ENCODE measurements at regions not wholly inside any gene's neighbourhood (a gene's known extent, or its start where the extent isn't known, plus 50 kb on each side); places are given as distances from the start of the nearest gene placed in this dataset.

- TF ChIP-seq CHD4 (IDR thresholded peaks at IDR 0.05; ENCODE audit: borderline replicate concordance), result no peak
- TF ChIP-seq CTCF (IDR thresholded peaks at IDR 0.05), result no peak
- no peak for TF ChIP-seq REST (IDR thresholded peaks at IDR 0.05)
- TF ChIP-seq MYC (IDR thresholded peaks at IDR 0.05; ENCODE audit: borderline replicate concordance, low read length), result no peak
- TF ChIP-seq SMC3 (IDR thresholded peaks at IDR 0.05), result no peak
- TF ChIP-seq USF2 (IDR thresholded peaks at IDR 0.05), result no peak
- no peak for TF ChIP-seq POLR2A (IDR thresholded peaks at IDR 0.05; ENCODE audit: low read length)
- TF ChIP-seq CHD2 (IDR thresholded peaks at IDR 0.05; ENCODE audit: low read length, partially characterized antibody), result no peak
- no peak for TF ChIP-seq RNF2 (IDR thresholded peaks at IDR 0.05; ENCODE audit: borderline replicate concordance, low read depth)
- TF ChIP-seq CBX8 (IDR thresholded peaks at IDR 0.05), result no peak
- TF ChIP-seq ELK1 (IDR thresholded peaks at IDR 0.05; ENCODE audit: low read depth, low read length), result no peak
Measured at GRCh38 chr1:168481586-168481985, 62.2 kb downstream of the XCL2 start.
